ENCODE measurements at regions not wholly inside any gene's neighbourhood (a gene's known extent, or its start where the extent isn't known, plus 50 kb on each side); places are given as distances from the start of the nearest gene placed in this dataset.

DNA sequence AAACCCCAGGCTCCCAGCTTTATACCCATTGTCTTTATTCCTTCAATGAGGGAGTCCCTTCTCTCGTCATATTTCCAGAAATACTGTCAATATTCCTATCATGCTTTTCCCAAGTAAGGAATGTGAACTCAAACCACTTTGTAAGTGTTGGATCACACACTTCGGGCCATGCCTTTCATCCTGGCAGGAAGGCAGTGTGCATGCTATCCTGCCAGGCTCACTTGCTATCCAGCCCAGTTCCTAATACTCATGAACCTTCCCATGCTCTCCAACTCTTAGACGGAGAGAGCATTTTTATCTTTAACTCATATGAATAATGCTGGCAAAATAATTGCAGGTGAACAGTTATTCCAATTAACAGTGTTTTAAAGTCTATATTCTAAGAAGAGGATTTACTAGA, 639.9 kb upstream of the ACO1 start (continued):
- TF ChIP-seq, protein P1, sequence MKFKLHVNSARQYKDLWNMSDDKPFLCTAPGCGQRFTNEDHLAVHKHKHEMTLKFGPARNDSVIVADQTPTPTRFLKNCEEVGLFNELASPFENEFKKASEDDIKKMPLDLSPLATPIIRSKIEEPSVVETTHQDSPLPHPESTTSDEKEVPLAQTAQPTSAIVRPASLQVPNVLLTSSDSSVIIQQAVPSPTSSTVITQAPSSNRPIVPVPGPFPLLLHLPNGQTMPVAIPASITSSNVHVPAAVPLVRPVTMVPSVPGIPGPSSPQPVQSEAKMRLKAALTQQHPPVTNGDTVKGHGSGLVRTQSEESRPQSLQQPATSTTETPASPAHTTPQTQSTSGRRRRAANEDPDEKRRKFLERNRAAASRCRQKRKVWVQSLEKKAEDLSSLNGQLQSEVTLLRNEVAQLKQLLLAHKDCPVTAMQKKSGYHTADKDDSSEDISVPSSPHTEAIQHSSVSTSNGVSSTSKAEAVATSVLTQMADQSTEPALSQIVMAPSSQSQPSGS (IDR thresholded peaks at IDR 0.05; ENCODE audit: low read length), result no peak
- TF ChIP-seq SIN3A (IDR thresholded peaks at IDR 0.05; ENCODE audit: low read depth, low read length) (no peak), ZNF207 (IDR thresholded peaks at IDR 0.05; ENCODE audit: borderline replicate concordance) (no peak)

DNA sequence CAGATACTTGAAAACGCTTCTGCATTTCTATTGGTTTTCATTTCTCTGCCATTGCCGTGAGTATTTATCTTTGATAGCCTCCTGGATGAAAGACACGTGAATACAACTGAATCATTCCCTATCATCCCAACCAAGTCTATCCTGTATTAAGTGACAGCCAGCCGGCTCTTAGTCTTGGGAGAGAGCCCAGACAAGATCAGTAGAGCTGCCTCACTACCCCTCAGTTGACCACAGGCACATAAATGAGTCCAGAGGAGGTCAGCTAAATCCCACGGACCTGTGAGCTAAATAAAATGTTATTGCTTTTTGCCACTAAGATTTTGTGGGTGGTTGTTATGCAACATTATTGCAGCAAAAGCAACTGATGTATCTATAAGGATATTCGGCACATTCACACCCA, 639.0 kb upstream of the ACO1 start:
- Histone ChIP-seq H3K9me3 (replicated peaks; ENCODE audit: control insufficient read depth, insufficient read depth, low read length) (no peaks in the 10 kb centered on the region), H3K4me3 (no peak overlapping the region), H3K79me2 (ENCODE audit: control insufficient read depth, insufficient read depth, low read length) (no peaks in the 10 kb centered on the region), H3K4me2 (ENCODE audit: control insufficient read depth, insufficient read depth) (no peak overlapping the region), H2AFZ (ENCODE audit: control insufficient read depth, low read depth, low read length) (no peak overlapping the region), H3K36me3 (ENCODE audit: control insufficient read depth in 2 of 2, insufficient read depth in 2 of 2, low read length in 1 of 2) (no peaks in the 10 kb centered on the region), H4K20me1 (ENCODE audit: control insufficient read depth, insufficient read depth) (no peaks in the 10 kb centered on the region), H3K4me1 (ENCODE audit: control insufficient read depth, insufficient read depth, low read length) (no peaks in the 10 kb centered on the region), H3K9ac (ENCODE audit: control insufficient read depth, insufficient read depth, low read length) (no peak overlapping the region), H3K27ac (ENCODE audit: control insufficient read depth, insufficient read depth) (no peak overlapping the region), H3K27me3 (replicated peaks in 1 of 2; ENCODE audit: control insufficient read depth in 2 of 2, insufficient read depth in 2 of 2, low read length in 1 of 2) (no peaks in the 10 kb centered on the region)
- DNase-seq (ENCODE audit: low read depth, low spot score), result no peak
- no peak for ATAC-seq
- POLR2A ChIA-PET, result no interaction called here
- SMC1A ChIA-PET (ENCODE audit: uncharacterized antibody, unreplicated experiment), result interaction anchor here (1.3 to 1.5 kb wide), 2 partner anchors 11 to 12 kb away, joined by 3 to 6 read pairs; no protein-coding TSS in a partner anchor
- intact Hi-C loops (cut with micrococcal nuclease; ENCODE audit: unreplicated experiment) (no loop called here), in situ Hi-C loops (cut with MboI) (no loop called here)
- CTCF ChIA-PET, result interaction anchor here (0.6 kb wide), 1 partner anchor 1855 kb away, joined by 3 read pairs; no protein-coding TSS in a partner anchor
- 10% methylated on average over 6 of the region's 6 CpGs for WGBS (ENCODE audit: insufficient coverage, insufficient replicate concordance, low lambda C conversion rate, missing lambda C conversion rate)
- no peak for FAIRE-seq
- no TSS peak for BruUV-seq (replicated peaks)
- RAD21 ChIA-PET (ENCODE audit: unreplicated experiment), result no interaction called here
- no peak for TF ChIP-seq JUND (IDR thresholded peaks at IDR 0.05; ENCODE audit: low read depth, low read length)
- TF ChIP-seq, protein P2, sequence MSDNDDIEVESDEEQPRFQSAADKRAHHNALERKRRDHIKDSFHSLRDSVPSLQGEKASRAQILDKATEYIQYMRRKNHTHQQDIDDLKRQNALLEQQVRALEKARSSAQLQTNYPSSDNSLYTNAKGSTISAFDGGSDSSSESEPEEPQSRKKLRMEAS (IDR thresholded peaks at IDR 0.05; ENCODE audit: low read depth, low read length), result no peak
- no peak for TF ChIP-seq ESRRA (IDR thresholded peaks at IDR 0.05; ENCODE audit: low read length)
- TF ChIP-seq RAD51 (IDR thresholded peaks at IDR 0.05), result no peak
- TF ChIP-seq ZSCAN29 (IDR thresholded peaks at IDR 0.05), result no peak
- no peak for TF ChIP-seq LARP7 (IDR thresholded peaks at IDR 0.05)
- TF ChIP-seq, protein P3, sequence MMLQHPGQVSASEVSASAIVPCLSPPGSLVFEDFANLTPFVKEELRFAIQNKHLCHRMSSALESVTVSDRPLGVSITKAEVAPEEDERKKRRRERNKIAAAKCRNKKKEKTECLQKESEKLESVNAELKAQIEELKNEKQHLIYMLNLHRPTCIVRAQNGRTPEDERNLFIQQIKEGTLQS (IDR thresholded peaks at IDR 0.05; ENCODE audit: borderline replicate concordance, extremely low read depth, low read depth, low read length), result no peak
- TF ChIP-seq CREB1 (IDR thresholded peaks at IDR 0.05; ENCODE audit: low read depth), result no peak
- TF ChIP-seq NFYB (IDR thresholded peaks at IDR 0.05; ENCODE audit: insufficient read depth, low read depth, low read length), result no peak
- no peak for TF ChIP-seq SREBF2 (IDR thresholded peaks at IDR 0.05; ENCODE audit: low read length)
- TF ChIP-seq, protein P4, sequence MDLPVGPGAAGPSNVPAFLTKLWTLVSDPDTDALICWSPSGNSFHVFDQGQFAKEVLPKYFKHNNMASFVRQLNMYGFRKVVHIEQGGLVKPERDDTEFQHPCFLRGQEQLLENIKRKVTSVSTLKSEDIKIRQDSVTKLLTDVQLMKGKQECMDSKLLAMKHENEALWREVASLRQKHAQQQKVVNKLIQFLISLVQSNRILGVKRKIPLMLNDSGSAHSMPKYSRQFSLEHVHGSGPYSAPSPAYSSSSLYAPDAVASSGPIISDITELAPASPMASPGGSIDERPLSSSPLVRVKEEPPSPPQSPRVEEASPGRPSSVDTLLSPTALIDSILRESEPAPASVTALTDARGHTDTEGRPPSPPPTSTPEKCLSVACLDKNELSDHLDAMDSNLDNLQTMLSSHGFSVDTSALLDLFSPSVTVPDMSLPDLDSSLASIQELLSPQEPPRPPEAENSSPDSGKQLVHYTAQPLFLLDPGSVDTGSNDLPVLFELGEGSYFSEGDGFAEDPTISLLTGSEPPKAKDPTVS (IDR thresholded peaks at IDR 0.05; ENCODE audit: low read depth, low read length), result no peak
- no peak for TF ChIP-seq KDM1A (IDR thresholded peaks at IDR 0.05; ENCODE audit: borderline replicate concordance)
- no peak for TF ChIP-seq BACH1 (IDR thresholded peaks at IDR 0.05; ENCODE audit: borderline replicate concordance)
- TF ChIP-seq, protein P5, sequence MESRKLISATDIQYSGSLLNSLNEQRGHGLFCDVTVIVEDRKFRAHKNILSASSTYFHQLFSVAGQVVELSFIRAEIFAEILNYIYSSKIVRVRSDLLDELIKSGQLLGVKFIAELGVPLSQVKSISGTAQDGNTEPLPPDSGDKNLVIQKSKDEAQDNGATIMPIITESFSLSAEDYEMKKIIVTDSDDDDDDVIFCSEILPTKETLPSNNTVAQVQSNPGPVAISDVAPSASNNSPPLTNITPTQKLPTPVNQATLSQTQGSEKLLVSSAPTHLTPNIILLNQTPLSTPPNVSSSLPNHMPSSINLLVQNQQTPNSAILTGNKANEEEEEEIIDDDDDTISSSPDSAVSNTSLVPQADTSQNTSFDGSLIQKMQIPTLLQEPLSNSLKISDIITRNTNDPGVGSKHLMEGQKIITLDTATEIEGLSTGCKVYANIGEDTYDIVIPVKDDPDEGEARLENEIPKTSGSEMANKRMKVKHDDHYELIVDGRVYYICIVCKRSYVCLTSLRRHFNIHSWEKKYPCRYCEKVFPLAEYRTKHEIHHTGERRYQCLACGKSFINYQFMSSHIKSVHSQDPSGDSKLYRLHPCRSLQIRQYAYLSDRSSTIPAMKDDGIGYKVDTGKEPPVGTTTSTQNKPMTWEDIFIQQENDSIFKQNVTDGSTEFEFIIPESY (IDR thresholded peaks at IDR 0.05), result no peak
- TF ChIP-seq RUNX3 (IDR thresholded peaks at IDR 0.05; ENCODE audit: low read length), result no peak
- TF ChIP-seq POLR2A (IDR thresholded peaks at IDR 0.05; ENCODE audit: low read depth, low read length), result no peak
